ENCODE measurements at regions not wholly inside any gene's neighbourhood (a gene's known extent, or its start where the extent isn't known, plus 50 kb on each side); places are given as distances from the start of the nearest gene placed in this dataset.

DNA sequence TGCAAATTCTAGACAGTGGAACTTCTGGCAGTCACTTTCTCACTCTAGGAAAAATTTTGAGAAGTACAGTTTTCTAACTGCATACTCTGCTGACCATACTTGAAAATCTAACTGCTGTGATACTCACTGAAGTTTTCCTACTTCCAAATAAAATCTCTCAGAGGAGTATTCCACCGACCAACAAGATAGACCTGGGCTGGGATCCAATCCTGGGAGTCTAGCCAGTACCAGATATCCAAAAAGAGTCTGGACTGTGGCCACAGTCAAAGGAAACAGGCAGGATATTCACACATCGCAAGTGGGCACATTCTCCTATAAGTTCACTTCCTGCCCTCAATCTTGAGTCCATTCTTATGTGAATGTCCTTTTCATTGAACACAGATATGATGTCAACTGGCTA is 1138.7 kb upstream of the PCDH7 start:
- TF ChIP-seq CTCF (IDR thresholded peaks at IDR 0.05) (no peak), POLR2A (IDR thresholded peaks at IDR 0.05) (no peak)

All from adrenal gland (tissue), 5 donors.